Ammon's horn (tissue), 1 donor: ENCODE measurements at regions not wholly inside any gene's neighbourhood (a gene's known extent, or its start where the extent isn't known, plus 50 kb on each side); places are given as distances from the start of the nearest gene placed in this dataset.
"Not testable (repeated sequence)": the region's sequence is repeated elsewhere in the genome, so short reads cannot be mapped to it uniquely, and the experiment has no call there.

Experiments
- DNase-seq: peaks from one replicate; pipeline ENCODE4 v3.0.0-alpha.2; 2016; ENCODE audit warnings: low spot score

DNA sequence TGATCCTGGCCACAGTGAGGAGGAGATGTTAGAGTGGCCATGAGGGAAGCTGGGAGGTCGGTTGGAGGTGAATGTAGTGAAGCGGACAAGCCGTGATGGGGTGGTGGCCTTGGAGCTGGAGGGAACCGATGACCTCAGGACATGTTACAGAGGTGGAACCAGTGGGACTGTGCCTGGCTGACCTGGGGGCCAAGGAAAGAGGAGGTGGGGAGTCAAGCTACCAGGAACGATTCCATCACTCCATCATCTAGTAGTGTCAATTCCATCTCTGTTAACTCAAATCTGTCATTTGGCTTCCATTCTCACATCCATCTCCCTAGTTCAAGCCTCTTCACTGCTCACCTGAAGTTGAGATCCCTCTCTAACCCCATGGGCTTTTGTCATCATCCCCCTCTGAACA, 102.4 kb upstream of the LYZL2 start:
- DNase-seq: no peak

DNA sequence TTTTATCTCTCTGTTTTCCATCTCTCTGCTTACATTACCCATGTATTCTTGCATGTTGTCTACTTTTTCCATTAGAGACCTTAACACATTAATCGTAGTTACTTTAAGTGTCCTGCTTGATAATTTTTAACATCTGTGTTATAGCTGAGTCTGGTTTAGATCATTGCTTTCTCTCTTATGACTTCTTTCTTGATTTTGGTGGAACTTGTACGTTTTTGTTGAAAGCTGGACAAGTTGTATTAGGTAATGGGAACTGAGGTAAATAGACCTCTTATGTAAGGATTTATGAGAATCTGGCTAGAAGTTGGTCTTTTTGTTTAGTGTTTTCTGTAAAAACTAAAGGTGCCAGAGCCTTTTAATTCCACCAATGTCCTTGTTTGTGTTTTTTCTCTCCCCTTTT, 100.8 kb upstream of the LYZL2 start:
- DNase-seq: no peak

DNA sequence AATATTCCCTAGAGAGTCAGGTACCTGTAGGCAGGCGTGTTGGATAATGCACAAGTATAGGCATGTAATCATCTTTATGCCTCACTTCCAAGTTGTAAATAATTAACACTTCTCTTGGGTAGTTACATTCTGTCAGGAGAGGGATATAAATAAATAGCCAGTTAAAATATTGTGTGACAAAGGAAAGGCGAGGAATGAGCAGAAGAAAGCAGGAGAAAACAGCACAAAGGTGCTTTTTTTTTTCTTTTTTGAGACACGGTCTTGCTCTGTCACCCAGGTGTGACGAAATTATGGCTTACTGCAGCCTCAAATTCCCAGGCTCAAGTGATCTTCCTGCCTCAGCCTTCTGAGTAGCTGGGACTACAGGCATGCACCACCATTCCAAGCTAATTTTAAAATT, 99.2 kb upstream of the LYZL2 start:
- DNase-seq: no peak

DNA sequence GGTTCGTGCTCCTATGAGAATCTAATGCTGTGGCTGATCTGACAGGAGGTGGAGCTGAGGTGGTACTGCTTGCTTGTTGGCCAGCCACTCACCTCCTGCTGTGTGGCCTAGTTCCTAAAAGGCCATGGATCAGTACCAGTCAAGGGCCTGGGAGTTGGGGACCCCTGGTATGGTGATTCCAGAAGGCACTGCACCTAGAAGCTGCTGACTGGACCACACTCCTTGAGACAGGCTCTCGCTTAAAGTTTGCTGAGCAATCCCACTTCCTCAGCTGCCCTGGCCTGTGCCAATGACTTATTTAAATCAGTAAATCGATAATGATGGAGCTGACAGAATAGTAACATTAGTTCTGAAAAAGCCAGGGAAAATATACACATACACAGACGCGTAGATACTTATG, 98.6 kb upstream of the LYZL2 start:
- no peak for DNase-seq

DNA sequence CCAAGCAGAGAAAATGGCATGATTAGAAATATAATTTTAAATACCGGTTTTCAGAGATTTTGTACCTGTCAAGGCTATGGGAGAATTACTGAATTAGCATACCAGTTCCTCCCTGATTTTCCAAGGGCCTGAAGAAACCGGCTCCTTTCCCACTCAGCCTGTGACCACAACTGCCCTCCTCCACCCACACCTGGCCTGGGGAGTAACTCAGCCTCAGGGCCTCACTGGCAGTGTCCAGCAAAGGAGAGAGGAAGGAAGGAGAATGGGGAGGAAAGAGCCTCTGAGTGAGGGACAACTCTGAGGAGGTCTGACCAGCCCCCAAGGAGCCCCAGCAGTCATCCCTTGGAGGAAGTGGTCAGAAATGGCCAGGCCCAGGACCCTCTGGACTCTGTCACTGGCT, 98.0 kb upstream of the LYZL2 start:
- DNase-seq: no peak

DNA sequence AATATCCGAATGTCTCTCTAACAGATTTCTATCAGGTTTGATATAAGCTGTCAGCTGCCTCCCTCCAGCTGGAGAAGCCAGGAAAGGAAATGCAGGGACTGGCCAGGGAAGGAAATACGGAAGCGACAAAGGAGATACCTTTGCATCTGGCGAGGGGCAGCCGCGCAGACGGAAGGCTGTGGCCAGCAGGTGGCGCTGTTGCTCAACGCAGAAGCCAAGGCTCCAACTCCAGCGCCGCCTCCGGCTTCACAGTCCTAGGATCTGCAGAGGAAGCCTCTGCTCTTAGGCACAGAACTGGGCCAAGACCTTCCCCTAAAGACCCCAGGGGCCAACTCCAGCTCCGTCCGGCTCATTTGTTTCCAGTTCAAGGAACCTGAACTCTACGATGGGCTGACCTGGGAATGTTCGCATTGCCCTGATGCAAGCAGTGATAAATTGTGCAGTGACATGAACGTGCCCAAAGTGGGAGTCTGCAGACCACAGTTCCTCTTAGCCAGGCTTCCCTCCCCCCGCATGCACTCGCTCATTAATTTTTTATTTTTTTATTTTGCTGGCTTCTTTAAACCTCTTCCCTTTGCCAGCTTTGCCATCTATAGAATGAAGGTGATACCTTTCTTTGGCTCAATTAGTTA, 97.3 kb upstream of the LYZL2 start:
- peak; percentile 89 for DNase-seq

DNA sequence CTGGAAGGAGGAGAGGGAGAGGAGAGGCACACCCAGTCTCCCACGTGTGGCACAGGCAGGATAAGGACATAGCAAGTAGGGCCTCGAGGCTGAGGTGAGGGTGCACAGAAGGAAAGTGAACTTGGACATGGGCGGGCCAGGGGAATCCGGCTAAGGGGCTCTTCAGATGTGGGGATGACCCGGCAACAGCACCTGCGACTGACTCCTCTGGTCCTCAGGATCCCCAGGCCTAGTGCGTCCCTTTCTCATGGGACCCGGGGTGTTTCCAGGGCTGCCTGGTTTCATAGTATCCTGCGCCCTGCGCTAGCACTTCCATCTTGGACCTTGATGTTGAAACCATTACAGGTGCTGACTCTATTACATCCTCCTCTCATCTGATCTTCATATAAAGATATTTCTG, 96.1 kb upstream of the LYZL2 start:
- no peak for DNase-seq

DNA sequence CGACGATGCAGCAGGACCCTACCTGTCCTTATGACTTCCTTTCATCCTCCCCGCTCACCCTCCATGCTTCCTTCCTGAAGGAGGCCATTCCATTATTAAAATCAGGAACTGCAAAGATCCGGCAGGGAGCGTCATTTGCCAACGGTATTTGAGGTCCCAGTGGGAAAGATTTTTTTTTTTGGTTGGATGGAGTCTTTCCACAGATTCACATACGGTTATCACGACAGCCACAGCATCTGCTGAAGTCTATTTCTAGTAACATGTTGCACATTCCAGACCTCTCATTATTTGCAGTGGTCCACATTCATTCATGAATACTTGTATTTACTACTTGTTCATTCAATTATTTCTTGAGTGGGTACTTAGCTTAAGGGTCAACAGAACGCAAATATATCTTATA, 94.7 kb upstream of the LYZL2 start:
- no peak for DNase-seq

DNA sequence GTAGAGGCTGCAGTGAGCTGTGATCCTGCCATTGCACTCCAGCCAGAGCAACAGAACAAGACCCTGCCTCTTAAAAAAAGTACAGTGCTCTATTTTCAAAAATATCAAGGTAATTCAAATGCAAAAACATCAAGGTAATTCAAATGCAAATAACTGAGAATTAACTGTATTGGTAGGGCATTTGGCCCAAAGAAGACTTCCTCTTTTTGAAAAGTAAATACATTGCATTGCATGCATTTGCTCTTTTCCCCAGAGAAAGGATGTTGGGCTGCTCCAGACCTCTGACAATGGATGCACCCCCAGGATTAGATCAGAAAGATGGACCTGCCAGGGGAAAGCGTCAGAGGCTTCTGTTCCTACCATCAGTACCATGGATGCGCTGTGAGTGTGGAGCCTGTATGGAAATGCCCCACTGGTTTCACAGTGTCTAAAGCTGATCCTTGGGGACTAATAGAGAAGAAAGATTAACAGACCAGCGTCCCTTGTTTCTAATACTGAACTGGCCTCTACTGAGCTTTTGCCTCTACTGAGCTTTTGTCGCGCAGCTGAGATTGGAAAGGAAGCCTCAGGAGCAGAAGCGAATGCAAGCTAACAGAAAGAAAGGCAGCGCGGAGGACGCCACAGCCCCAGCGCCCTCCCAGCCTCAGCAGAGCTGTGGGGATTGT, 93.5 kb upstream of the LYZL2 start:
- no peak for DNase-seq

DNA sequence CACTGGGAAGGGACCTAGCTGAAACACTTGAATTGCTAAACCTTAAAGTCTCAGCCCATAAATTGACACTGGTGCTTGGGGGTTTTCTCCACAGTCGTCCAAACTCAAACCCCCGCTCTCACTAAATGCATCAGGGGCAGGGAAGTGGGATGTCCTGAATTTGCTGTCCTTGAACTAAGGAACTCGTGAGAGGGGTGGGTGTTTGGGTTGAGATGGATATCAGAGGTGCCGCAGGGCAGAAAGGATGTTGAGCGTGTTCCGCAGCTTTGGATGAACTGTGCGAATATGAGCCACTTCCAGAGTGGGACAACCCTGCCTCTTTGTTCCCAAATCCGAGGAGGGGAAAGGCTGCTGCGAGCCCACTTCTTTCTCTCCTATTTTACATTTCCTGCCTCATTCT, 90.3 kb upstream of the LYZL2 start:
- no peak for DNase-seq

DNA sequence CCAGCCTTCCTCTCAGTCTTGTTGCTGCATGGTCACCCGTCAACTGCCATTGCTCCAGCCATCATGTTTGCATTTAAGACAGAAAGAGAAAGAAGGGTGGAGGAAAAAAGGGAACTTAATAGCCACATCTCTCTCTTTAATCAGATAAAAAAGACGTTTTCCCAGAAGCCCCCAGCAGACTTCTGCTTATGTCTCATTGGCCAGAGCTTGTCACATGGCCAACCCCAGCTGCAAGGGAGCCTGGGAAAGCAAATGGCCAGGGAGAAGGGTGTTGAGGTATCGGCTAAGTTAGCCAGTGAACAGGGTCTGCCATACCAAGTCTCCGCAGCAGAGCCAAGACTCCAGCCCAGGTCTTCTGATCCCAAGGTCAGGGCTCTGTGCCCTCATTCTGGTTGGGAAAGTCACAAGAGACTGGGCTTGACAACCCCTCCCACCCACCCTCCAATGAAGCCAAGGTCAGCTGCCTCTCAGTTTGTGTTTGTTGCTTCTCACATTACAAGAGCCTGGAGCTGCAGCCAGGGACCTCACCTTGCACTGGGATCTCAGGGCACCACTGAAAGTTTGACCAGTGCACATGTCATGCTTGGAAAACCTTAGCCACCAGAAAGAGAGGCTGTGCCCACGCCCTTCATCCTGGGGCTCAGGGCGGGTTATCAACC, 80.3 kb upstream of the LYZL2 start:
- DNase-seq: no peak

DNA sequence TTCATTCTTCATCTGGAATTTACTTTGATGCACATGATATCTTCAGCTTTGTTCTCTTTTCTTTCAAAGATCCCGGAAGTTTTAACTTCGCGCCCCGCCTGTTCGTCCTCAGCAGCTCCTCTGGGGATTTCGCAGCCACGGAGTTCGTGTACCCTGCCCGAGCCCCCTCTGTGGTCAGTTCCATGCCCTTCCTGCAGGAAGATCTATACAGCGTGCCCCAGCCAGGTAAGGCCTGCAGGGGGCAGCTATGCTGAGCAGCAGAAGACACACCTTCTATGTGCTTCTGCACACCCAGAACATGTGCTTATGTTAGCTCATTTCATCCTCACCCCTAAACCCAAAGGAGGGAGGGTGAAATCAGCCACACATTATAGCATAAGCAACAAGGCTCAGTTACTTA, 79.7 kb upstream of the LYZL2 start:
- DNase-seq: no peak

DNA sequence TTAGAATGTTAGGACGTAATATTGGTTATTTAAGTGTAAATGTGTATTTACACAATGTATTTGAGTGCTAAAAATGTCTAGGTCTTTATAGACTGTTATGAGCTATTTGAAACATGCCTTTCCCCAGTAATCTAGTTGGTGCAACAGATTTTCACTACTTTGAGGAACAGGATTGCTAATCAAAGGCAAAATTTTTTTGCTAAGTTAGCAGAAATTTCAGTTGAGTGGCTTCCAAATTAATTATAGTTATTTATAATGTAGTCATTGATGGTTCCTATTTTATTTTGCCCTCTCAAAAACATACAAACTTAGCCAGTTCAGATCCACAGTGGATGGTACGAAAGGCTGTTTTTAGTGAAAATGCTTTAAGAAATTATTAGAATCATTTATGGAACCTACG, 78.7 kb upstream of the LYZL2 start:
- no peak for DNase-seq

DNA sequence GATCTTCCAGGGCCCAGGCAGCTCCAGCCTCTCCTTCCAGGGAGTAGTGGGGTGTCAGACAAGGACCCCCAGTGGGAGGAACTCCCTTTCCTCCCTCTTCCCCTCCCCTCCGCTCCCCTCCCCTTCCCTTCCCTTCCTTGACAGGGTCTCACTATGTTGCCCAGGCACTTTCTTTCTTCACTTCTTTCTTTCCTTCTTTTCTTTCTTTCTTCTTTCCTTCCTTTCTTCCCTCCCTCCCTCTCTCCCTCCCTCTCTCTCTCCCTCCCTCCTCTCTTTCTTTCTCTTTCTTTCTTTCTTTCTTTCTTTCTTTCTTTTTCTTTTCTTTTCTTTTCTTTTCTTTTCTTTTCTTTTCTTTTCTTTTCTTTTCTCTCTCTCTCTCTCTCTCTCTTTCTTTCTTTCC, 76.6 kb upstream of the LYZL2 start:
- not testable (repeated sequence) for DNase-seq

DNA sequence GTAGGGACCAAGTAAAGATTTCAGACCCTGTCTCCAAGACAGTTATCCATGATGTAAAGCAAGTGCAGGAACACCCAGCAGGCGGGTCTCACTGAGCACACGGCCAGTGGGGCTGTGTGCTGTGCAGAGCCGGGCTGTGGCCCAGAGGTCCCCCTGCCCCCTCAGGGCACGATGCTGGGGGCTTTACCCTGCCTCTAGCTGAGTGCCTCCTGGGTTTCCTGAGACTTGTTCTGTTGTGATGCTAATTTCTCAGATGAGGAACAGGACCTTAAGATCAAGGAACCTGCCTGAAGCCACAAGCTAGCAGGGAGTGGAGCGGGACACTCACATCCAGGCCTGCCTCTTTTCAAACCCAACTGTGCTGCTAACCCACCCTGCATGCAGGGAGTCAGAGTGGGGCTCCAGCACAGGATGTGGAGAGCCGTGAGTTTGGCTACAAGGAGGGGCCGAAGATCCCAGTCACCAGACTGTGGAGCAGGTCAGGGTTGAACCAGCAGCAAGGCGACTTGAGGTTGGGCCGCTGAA, 76.1 kb upstream of the LYZL2 start:
- DNase-seq: no peak

DNA sequence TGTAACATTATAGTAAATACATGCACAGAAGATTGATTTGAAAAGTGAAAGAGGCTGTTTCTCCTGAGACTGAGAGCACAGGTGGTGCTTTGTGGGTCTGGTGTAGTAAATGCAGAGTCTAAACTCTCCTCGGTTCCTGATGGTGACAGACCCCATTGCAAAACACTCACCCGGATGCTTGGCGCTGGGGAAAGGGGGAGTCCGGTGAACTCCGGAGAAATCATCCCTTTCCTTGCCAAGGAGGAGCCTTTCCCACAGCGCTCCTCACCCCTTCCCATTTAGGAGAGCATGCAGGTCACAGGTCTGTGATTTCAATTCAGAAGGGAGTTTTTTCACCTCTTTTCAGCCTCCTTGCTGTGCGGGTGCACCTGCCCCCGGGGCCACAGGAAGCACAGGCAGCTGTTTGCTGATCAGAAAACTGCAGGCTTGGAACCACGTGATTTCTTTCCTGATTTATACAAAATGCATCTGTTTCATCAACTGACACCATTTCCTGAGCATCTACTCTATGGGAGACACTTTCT, 75.6 kb upstream of the LYZL2 start:
- DNase-seq: no peak

DNA sequence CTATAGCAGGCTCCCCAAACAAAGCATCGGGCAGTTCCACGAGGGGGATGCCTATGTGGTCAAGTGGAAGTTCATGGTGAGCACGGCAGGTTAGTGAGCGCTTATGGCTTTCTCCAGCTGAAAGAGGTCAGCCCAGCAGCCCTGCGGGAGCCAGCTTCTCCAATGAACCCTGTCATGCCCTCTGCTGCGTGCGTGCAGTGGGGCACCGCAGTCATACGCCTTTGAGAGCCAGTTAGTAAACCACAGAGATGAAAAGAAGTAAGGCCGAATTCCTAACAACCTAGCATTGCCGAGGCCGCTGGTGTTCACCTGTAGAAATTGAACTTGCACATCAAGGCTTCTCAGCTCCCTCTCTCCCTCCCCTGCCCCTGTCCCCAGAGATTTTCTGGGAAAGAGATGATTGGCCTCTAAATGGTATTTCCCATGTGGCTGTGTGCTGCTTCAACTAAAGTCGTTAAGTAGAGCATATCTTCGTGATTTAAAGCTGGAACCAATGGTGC, 75.1 kb upstream of the LYZL2 start:
- not testable (repeated sequence) for DNase-seq

DNA sequence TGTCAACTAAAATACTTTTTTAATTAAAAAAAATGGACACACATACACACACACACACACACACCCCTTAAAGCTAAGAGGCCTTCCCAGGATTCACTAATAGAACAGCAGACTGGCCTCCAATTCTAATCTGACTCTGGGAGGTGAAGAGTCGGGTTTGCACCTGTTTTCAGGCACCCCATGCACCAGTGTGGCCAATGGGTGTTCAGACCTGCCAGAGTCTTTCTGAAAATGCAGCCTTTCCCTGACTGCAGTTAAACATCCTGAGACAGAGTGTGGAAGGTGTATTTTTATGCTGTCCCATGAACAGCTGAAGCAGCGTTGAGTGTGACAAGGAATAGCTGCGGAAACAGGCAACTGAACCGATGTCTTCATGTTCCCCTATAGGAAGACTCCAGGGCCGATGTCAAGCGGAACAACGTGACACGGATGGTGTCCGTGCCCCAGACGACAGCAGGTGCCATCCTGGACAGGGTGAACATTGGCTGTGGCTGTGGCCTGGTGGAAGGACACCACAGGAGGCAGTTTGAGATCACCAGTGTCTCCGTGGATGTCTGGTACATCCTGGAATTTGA, 74.6 kb upstream of the LYZL2 start:
- DNase-seq: no peak

DNA sequence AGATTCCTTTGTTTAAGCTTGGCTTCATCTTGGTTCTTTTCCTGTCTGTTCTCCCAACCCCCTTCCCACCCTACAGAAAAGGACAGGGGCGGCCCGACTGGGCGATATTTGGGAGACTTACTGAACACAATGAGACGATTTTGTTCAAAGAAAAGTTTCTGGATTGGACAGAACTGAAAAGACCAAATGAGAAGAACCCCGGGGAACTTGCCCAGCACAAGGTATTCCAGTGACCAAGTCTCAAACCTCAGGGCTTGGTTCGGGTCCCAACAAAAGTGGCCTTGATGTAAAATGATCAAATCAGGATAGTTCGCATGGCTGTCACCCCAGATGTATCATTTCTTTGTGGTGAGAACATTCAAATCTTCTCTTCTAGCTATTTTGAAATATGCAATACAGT, 73.9 kb upstream of the LYZL2 start:
- DNase-seq: not testable (repeated sequence)

DNA sequence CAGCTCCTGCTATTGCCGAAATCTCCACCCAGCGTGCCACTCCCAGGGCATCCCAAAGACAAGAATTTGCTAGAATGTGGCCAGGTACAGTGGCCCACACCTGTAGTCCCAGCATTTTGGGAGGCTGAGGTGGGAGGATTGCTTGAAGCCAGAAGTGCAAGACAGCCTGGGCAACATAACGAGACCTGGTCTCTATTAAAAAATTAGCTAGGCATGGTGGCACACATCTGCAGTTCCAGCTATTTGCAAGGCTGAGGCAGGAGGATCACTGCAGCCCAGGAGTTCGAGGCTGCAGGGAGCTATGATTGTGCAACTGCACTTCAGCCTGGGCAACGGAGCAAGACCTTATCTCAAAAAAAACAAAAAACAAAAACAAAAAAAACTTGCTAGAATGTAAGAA, 73.3 kb upstream of the LYZL2 start:
- no peak for DNase-seq

DNA sequence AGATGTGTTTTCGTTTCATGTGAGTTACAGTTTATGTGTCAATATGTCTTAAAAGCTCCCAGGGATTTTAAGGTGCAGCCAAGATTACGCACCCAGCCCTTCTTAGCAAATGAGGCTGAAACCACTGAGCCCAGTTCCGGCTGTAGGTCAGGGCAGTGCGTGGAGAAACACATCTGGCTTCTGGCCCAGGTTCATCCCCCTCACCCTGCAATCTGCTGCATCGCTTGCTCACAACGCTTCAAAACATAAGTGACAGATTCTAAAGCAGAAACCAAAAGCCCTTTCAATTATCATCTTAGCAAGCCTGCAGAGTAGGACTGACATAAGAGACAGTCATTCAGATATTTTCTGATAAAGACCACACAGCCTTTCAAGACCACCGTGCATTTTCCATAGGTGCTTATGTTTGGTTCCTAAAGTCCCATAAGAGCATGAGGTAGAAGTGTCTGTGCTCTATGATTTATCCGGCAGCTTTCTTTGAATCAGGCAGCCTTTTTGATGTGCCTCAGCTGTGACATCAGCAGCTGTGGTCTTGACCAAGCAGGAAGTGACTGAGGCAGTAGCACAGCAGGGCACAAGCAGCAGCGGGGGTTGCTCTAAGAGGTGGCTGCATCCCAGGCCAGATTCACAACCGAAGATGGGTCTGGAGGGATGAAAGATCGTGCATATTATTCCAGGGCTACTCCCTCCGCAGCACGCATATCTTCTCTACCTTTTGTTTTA, 72.1 kb upstream of the LYZL2 start:
- DNase-seq: no peak

DNA sequence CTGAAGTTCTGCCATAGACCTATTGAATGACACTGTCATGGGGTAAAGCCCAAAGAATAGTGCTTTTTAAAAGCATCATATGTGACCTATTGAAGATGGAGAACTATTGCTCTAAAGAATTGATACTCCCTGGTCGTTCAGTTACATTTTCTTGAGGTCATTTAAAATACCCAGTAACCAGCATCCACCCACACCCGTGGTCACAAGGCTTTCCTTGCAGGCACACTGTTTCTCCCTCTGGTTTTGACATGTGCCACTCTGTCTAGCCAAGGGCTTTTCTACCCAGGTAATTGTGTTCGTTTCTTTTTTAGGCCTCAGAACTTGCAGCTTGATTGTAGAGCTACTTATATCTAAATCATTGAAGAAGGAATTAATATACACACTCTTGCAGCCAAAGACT, 68.3 kb upstream of the LYZL2 start:
- DNase-seq: no peak
